GM21825 (cell line): ENCODE measurements at regions not wholly inside any gene's neighbourhood (a gene's known extent, or its start where the extent isn't known, plus 50 kb on each side); places are given as distances from the start of the nearest gene placed in this dataset.
A peak's percentile ranks its signal among the peaks of the same experiment; 100 is the strongest.

Experiments used
- ATAC-seq: cut with Tn5 transposase; IDR thresholded peaks from one replicate; pipeline ENCODE4 v1.9.1; 2021; ENCODE audit warnings: mild to moderate bottlenecking, moderate library complexity; ENCODE audit not compliant: unreplicated experiment

DNA sequence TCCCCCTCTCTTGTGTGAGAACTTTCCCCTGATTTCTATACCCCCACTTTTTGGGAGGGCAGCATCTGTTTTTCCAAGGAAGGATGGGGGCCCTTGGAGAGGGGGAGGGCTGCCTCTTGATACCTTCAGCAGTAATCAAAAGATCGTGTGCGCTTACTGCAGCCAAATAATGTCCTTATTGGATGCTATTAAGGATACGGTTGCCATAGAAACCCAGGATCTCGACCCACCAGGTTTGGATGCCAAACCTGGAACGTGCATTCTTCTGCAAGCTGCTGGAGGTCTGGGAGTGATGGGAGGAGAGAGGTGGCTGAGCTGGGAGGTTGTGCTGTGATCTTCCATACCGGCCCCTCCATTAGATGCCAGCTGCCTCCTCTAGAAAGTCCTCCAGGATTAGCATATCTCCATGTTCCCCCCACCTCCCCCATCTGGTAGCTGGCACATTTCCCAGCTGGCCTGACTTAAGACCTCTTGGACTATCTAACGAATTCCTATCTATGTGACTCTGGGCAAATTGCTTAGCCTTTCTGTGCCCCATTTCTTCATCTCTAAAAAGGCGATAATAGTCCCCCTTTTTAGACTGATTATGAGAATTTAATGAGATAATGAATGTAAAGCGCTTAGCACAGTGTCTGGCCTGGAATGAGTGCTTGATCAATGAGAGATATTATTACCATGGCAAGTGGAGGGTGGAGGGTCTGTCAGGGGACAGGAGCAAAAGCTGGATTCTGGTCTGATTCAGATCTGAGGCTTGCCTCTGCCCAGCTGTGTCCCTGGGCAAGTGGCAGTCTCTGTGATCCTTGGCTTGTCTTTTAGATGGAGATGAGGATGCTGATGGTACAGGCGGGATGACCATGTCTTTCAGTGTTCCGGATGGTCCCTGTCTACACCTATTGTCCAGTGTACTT is 78.5 kb upstream of the PCBD1 start:
- ATAC-seq = no peak

DNA sequence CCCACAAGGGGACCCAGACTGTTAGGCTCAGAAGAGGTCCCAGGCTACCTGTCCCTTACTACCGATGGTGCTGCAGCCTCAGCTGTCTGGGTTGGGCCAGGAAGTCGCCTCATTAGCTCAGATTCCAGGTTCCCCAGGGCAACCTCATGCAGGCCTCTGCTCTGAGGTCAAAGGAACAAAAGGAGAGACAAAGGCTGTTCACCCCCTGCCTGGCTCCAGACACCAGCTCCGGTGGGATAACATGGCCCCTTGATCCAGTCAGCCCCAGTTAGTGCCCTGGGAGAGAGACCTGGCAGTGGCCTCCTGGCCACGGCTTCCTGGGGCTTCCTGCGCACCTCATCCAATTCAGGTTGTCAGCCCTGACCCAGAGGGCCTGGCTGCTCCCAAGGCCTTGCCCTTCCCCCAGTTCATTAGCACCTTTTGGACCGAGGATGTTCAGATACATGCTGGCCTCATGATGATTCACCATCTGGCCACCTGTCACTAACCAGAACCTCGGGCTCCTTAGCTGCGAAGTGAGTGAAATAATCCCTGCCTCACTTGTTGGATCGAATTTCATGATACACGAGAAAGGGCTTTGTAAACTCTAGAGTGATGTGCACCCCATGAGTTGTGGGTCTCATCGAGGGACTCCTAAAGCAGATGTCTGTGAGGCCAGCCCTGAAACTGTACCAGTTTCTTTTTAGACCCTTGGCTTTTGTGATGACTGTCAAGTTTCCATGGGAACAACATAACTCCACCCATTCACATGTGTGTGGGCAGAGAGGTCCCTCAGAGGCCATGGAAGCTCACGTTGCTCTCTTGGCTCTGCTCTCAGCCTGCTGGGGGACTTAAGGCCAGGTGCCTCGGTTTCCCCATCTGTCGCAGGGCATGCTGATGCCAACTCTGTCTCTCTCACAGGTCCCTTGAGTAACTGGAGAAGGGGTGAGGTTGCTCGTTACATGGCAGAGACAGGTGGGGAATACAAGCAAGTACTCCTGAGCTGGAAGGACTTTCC is 79.5 kb upstream of the PCBD1 start:
- ATAC-seq = no peak

DNA sequence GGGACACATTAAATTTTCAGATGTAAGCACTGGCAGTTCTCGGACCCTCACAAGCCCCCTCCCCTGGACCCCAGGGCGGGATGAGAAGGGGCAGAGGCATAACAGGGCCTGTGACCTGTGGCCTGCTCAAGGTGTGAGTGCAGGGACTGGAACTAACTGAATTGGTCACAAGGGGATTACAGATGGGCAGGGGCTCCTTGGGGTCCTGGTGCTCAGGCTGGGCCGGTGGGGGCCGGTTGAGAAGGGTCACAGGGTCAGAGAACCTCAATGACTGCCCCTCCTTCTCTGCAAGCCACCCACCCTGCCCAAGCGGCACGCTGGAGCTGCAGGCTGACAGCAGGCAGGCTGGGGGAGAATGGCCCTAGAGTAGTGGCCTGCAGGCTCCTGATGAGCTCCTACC is 80.8 kb upstream of the PCBD1 start:
- no peak for ATAC-seq

DNA sequence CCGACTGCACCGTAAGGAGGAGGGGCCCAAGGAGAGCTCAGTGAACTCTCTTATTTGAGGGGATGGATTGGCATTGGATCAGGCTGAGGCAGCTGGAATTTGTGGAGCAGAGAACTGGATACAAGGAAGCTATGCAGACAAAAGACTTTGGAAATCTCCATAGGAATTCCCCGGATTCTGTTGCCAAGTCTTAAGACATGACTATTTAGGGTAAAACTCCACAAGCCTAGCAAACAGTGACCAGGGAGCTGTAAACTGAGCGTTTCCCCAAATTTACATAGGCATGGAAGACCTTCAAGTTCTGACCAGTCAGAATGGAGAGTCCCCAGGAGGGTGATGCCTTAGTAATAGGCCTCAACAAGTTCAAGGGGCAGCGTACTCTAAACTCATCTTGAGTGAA is 82.5 kb upstream of the PCBD1 start:
- no peak for ATAC-seq

DNA sequence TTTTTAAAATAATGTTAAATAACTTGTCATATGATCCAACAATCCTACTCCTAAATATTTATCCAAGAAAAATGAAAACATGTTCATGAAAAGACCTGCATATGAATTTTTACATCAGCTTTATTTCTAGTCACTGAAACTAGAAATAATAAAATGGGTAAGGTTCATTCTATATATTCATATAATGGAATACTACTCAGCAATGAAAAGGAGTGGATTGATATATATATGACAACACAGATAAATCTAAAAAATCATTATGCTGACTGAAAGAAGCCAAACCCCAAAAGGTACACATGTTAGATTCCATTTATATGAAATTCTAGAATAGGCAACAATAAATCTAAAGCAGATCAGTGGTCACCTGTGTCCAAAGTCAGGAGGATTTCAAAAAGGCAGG is 84.9 kb upstream of the PCBD1 start:
- ATAC-seq = no peak

DNA sequence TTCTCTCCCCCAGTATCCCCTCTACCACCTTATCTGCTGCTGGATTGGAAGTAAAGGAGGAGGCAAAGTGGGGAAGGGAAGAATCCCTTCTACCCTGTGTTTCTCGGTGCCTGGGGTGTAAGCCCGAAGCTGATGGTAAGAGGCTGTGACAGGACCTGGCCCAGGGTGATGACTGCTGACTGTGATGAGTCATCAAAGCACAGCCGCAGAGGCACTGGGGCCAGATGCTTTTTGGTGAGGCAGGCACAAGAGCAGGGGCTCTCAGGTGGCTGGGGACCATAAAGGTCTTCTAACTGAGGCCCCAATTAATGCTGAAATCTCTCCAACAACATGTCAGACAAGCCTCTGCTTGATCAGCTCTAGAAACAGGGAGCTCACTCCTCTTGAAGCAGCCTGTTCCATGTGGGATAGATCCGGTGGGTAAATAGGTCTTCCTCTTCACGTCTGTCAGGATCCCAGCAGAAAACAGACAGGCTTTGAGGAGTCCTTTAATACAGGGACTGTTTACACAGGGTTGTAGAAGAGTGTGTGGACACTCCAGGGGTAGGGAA is 86.1 kb upstream of the PCBD1 start:
- no peak for ATAC-seq

DNA sequence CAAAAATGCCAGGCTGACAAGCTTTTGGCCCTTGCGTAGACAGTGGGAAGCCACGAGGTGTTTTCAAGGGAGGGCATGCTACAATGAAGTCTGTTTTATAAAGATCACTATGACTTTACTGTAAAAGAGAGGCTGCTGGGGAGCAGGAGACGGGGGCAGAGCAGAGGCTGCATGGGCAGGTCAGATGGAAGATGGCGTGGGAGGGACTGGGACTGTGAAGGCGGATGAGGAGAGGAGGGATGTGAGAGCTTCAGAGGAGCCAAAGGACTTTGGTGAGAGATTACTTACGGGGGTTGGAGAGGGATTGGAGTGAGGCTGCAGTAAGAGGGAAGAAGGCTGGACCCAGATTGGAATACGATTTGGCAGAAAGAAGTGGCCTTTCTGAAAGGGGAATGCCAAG is 86.6 kb upstream of the PCBD1 start:
- ATAC-seq = no peak

DNA sequence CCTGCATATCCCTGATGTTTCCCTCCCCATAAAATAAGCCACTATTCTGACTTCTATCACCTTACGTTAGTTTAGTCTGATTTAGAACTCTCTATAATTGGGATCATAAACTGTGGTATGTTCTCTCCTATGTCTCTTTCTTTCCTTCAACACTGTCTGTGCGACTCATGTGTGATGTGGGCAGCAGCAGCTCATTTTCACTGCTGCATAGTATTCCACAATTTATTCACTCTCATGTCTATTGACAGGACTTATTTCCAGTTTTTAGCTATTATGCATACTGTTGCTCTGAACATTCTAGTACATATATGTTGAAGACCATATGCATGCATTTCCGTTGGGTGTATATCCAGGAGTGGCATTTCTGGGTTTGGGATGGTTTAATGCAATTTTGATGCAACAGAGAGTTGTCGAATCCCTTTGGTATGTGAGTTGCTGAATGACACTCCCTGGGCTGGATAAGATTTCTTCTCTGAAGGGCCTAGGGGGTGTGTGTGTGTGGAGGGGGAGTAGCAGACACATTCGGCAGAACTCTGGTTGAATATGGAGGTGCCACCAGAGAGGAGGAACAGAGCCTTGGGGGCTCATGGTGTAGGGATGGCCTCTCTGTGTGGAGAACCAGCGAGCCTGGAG is 87.8 kb upstream of the PCBD1 start:
- no peak for ATAC-seq

DNA sequence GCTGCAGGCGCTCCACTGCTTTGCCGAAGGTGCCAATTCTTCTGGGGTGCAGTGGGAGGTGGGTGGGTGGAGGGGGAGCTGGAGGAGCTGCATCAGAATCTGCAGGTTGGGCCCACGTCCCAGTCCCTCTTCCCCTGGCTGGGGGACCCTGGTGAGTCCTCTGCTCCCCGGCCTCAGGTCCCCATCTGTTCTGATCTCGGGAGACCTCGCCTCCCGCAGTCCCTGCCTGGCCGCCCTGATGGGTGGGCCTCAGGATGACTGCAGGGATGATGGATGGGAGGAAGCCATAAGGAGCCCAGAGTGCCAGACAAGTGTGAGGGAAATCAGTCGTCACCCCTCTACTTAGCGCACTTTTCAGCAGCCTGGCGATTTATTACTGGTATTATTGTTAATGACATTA is 89.3 kb upstream of the PCBD1 start:
- ATAC-seq = no peak

DNA sequence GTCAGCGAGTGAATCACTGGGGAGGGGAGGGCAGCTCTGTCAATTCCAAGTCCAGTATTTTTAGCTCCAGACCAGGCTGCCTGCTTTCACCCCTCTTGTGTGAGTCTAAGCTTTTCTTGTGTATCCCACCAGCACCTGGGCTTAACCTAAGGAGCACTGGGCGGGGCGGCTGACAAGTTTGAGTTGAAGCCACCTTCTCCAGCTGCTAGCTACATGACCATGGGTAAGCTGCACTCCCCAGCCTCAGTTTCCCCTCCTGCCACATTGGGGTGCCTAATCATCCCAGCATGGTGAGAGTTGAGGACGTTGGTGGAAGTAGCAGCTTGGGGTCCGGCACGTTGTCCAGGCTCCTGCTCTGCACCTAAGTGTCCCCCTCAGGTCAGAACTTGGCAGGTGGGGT is 89.8 kb upstream of the PCBD1 start:
- ATAC-seq = no peak

DNA sequence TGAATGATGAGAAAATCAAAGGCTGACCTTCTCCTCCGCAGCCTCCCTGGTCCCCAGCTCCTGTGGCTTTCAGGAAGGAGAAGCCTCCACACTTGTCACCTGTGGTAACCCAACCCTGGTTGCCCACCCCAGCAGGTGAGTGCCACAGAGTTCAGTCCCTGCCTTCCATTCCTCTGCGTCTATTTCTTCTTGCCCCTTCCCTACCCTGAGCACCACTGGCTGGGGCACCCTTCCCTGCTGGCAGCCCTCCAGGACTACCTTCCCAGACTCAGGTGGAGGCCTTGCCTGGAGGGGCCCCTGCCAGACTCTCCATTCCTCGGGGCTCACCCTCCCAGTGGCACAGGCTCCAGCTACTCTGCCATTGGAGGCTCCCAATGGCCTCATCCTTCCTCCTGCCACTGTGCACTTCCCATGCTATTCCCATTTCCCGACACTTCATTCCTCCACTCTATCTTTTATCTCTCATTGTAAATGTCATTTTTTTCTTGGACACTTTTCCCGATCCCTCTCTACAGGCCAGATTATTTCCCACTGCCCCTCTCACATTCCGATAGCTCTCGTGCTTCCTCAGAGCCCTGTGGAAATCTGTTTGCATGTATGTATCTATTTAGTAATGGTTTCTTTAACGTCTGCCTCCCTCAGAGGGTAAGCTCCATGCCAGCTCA is 90.6 kb upstream of the PCBD1 start:
- ATAC-seq = no peak

DNA sequence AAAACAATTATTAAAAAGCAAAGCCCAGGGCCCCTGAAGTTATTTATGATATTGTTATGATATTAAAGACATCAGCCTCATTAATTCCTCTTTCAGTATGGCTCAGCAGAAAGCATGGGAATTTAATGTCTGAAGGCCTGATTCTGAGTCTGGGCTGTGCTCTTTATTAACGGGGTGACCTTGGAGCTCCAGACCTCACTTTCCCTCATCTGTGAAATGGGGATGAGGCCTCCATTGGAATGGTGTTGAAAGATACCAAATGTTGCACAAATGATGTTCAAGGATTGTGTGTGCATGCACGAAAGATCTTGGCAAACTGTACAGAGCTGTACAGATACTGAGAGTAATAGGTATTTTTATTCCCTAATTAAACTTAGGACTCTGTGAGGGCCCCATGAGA is 92.3 kb upstream of the PCBD1 start:
- ATAC-seq = no peak

DNA sequence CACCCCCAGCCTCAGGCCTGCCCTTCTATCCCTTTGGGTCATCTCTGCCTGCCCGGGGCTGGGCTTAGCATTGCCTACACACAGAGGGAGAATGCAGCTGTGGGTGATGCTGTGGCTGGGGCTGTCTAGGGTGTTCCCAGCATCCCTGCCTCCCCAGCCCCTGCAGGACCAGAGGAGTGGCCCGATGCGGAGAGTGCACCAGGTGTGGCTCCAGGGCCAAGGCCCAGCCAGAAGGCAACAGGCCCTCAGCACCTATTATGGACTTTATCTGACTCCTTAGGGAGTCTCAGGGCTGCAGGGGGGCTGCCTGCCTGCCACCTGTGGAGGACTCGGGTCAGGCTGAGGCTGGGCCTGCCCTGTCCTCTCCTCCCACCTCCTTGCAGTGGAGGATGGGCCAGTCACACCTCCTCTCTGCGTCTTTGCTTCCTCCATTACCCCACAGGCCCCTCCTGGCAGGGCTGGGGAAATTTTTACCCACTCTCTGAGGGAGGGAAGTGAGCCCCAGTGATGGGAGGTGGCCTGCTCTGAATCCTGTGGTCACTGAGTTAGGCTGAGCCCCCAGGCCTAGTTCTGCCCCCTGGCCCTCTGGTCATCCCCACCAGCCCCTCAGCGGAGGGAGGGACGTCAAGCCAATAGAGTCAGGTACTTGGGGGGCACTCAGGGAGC is 92.9 kb upstream of the PCBD1 start:
- ATAC-seq = no peak

DNA sequence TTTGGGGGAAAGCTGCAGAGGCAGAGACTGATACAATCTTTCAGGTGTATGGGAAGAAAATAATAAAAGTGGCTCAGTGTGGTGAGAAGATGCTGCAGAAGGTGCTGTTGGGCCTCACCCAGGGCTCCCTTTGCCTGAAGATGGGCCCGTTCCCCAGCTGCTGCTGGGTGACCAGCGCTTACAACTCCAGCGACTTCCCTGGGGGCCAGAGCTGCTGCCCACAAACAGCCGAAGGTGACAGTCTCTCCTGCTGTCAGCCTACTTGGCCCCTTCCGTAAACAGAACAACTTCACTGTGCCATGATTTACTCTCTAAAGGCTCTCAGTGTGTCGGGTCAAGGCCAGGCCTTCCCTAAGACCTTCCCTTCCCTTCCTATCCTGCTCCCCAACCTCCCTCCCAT is 93.6 kb upstream of the PCBD1 start:
- no peak for ATAC-seq

DNA sequence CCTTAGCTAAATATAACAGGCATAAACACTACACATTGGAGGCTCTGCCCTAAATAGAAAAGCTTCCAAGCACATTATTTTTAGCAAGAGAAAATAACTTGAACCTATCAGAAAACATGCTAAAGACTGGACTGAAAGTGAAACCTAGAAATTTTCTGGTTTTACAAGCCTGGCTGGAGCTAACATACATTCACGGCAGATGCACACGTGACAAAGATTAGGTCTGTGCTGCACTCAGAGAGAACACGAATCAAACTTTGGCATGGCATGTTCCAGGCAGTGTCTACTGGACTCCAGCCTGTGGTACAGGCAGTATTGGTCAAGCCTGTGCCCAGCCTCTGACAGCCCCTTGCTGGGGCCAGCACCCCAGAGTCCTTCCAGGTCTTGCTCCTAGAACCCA is 94.1 kb upstream of the PCBD1 start:
- peak; percentile 63 for ATAC-seq

DNA sequence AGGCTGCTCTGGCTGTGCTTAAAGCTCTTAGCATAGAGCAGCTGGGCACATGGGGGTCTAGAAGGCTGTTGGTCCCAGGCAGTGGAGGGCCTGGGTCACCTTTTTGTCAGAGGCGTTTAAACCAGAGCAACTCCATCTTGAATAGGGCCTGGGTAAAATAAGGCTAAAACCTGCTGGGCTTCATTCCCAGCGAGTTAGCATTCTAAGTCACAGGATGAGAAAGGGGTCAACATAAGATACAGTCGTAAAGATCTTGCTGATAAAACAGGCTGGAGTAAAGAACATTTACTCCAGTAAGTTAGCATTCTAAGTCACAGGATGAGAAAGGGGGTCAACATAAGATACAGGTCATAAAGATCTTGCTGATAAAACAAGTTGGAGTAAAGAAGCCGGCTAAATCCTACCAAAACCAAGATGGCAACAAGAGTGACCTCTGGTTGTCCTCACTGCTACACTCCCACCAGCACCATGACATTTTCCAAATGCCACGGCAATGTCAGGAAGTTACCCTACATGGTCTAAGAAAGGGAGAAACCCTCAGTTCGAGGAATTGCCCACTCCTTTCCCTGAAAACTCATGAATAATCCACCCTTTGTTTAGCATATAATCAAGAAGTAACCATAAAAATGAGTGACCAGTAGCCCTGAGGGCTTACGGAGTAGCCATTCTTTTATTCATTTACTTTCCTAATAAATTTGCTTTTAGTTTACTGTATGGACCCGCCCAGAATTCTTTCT is 96.8 kb upstream of the PCBD1 start:
- no peak for ATAC-seq

DNA sequence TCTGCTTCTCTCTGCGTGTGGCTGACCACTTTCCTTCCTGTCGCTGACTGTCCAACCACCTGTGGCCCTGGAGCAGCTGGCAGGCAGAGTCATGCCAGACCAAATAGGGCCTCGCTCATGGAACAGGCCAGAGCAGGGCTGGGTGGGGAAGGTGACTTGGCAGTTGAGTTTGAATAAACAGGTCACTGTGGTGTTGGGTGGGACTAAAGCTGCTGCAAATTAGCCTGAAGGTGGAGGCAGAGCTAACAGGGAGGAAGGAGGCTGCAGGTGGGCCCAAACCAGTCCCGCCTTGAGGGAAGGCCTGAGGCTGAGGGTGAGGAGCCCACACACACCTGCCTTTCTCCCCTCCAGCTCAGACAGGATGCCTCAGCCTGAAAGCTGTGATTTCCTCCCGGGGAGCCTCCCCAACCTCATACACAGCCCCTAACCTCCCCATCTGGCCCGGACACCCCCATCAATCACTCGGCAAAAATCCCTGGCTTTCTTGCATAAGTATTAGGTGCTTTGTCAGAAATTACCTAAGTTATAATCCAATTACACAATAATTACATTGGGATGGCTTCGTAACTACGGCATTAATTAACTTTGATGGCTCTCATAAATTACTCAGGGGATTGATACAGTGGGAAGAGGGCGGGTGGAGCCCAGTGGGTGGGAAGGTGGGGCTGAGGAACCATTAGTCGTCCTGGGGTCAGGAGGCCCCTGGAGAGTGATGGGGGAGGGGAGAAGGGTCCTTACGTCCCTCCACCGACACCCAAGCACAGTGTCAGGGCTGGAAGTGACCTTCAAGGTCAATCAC is 97.7 kb upstream of the PCBD1 start:
- no peak for ATAC-seq

DNA sequence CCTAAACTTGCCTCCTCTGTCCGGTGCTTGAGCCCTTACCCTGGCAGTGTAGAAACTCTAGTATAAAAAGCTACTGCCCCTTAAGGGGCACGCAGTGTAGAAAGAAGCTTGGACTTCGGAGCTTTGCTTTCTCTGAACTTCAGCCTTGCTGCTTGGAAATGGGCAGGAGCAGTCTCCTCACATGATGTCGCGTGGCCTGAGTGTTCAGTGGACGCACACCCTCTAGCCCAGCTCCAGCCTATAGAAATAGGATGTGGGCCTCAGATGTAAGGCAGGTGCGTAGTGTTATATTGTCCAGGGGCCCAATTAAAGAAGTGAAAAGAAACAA is 98.2 kb upstream of the PCBD1 start:
- no peak for ATAC-seq
